OCI-LY7 (cell line): ENCODE measurements at regions not wholly inside any gene's neighbourhood (a gene's known extent, or its start where the extent isn't known, plus 50 kb on each side); places are given as distances from the start of the nearest gene placed in this dataset.

ENCODE experiments used
- CTCF ChIP-seq: fragments of 200-600 bp; sonication (generic); conservative IDR thresholded peaks from 2 replicates; pipeline ENCODE4 v1.5.1; 2014; ENCODE audit warnings: mild to moderate bottlenecking, antibody characterized with exemption, low read length, moderate library complexity, mixed read lengths
- EZH2phosphoT487 ChIP-seq: fragments of 200-600 bp; sonication (generic); IDR thresholded peaks from 2 replicates; pipeline ENCODE4 v1.6.1; 2018; ENCODE audit warnings: low read depth, borderline replicate concordance, mild to moderate bottlenecking, mixed run types, antibody characterized with exemption, low read length, moderate library complexity, mixed read lengths

DNA sequence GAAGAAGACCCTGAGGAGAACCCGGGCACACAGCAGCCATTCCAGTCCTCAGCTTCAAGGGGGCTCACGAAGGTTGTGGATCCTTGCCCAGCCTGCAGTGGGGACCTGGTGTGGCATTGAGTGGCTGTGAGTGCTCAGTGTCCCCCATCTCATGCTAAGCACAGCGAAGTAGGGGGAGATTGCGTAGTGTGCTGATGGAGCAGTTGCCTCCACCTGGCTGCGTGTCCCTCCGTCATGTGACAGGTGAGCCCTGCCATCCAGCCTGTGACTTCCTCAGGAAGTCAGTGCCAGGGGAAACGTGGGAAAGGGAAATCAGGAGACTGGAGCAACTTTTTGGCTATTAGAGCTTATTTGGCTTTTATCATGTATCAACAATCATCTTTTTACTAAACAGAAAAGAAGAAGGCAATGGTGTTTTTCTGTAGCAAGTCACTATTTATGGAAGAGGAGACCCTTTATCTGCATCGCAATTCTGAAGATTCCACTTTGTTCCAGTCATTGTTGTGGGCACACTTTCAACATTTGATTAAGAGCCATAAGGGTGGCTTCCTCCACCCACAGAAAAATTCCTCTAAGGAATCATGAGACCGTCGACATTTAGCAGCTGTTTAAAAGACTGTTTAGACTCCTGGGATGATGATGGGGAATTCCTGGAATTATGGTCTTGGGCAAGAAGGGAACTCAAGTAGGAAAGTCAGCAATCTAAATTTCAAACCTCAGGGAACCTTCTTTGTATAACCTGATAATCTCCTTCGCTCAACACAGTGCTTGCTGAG, 126.8 kb upstream of the SPATA13 start:
- TF ChIP-seq CTCF, result no peak
- no peak for TF ChIP-seq EZH2phosphoT487
